ENCODE measurements at regions not wholly inside any gene's neighbourhood (a gene's known extent, or its start where the extent isn't known, plus 50 kb on each side); places are given as distances from the start of the nearest gene placed in this dataset.

DNA sequence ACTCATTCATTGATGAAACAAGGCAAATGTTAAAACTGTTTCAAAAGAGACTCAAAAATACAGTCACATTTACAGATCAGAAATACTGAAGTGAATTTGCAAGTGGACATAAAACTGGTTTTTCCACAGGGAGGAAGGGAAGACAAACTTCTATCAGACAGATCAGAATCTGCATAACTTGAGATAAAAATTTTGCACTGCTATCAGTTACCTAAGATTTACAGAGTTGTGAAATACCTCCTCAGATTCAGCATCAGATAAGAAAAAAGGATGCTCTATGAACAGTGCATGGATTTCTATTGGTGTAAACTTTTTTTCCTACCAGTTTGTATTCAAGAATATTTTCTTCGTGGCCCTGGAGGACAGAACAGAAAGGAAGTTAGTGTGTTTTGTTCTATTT lies 575.4 kb downstream of the RWDD3 start:
- H3K4me3 ChIP-seq, result no peak overlapping the region
- H3K27ac ChIP-seq, result no peak overlapping the region
- WGBS, 10 experiments, result 0 to 95% (median 55%) methylated on average over 1 of the region's 1 CpG; no CpG with 5 or more reads in 1 of the 10 experiments
- peaks cover 0 to 5% of the 10 kb centered on the region in 2 donors for H3K4me1 ChIP-seq (replicated peaks in 1 of 2)
- in situ Hi-C loops (cut with MboI; ENCODE audit: low pct_unique_long_range_greater_than_20kb in 2 of 9, low sequenced_read_pairs in 9 of 9, unreplicated experiment in 9 of 9), result no loop called here
- no peak for ATAC-seq (replicated peaks in 6 of 8)

DNA sequence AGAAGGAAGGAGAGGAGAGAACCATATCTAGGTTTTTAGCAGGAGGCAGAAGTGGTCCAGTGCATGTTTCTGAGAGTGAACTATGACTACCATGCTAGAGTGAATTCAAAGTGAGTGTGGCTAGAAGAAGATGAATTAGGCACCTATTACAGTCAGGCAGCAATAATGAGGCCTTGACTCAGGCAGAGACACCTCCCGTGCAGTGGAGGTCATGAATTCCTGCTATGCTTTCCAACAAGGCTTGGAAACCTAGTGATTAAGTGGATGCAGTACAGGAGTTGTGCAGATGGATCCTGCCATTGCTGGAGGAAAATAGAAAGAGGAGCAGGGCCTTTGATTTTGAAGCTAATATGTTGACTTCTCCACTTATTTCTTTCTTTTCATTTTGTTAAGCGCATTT lies 581.5 kb downstream of the RWDD3 start:
- in situ Hi-C loops (cut with MboI; ENCODE audit: low pct_unique_long_range_greater_than_20kb in 2 of 9, low sequenced_read_pairs in 9 of 9, unreplicated experiment in 9 of 9), result no loop called here
- no peak overlapping the region for H3K27ac ChIP-seq
- peak in 3 of 8 experiments; percentile 42 to 80 (median 67) for ATAC-seq (replicated peaks in 6 of 8)
- peaks cover 0 to 5% of the 10 kb centered on the region in 2 donors for H3K4me1 ChIP-seq (replicated peaks in 1 of 2)
- 0 to 46% (median 19%) methylated on average over 1 to 2 of the region's 2 CpGs for WGBS, 10 experiments
- no peak overlapping the region for H3K4me3 ChIP-seq

DNA sequence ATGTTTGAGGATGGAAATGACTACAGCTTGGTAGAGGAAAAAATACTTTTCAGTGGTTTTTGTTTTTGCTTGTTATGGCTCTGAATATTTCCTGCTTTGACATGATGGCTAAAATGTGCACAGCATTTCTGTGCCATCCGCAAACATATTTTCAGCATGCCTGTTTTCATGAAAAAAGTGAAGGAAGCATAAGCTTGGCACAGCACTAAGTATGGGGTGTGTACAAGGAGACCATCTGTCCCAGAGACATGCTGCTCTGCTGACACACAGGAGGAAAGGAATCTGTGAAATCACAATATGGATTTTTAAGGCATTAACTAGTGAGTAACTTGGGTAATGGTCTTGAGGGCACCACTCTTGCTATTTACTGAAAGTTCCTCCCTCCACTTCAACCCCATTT lies 595.5 kb downstream of the RWDD3 start:
- Histone ChIP-seq H3K27ac (no peak overlapping the region), H3K4me1 (replicated peaks in 1 of 2) (no peaks in the 10 kb centered on the region), H3K4me3 (no peak overlapping the region)
- peak in 2 of 8 experiments; percentile 24 to 35 for ATAC-seq (replicated peaks in 6 of 8)
- in situ Hi-C loops (cut with MboI; ENCODE audit: low pct_unique_long_range_greater_than_20kb in 2 of 9, low sequenced_read_pairs in 9 of 9, unreplicated experiment in 9 of 9), result no loop called here
- 0 to 100% (median 40%) methylated on average over 1 of the region's 1 CpG; no CpG with 5 or more reads in 2 of the 10 experiments for WGBS, 10 experiments

- WGBS, 10 experiments, result 0 to 86% (median 45%) methylated on average over 1 to 2 of the region's 2 CpGs; no CpG with 5 or more reads in 2 of the 10 experiments
- Histone ChIP-seq H3K27ac (no peak overlapping the region), H3K4me3 (no peak overlapping the region), H3K4me1 (replicated peaks in 1 of 2) (no peaks in the 10 kb centered on the region)
- in situ Hi-C loops (cut with MboI; ENCODE audit: low pct_unique_long_range_greater_than_20kb in 2 of 9, low sequenced_read_pairs in 9 of 9, unreplicated experiment in 9 of 9), result no loop called here
- ATAC-seq (replicated peaks in 6 of 8), result no peak
These were observed 598.4 kb downstream of the RWDD3 start for GRCh38 chr1:95832370-95832769.

DNA sequence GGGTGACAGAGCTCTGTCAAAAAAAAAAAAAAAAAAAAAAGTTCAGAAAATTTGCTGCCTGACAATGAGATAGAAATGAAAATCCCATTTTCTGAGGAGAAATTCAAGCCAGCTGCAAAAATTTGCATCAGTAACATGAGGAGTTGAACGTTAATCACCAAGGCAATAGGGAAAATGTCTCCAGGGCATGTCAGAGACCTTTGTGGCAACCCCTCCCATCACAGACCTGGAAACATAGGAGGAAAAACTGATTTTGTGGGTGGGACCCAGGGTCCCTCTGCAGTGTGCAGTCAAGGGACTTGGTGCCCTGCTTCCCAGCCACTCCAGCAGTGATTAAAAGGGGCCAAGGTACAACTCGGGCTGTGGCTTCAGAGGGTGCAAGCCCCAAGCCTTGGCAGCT lies 615.4 kb downstream of the RWDD3 start:
- ATAC-seq (replicated peaks in 6 of 8), result peak in 3 of 8 experiments; percentile 52 to 82 (median 68)
- Histone ChIP-seq H3K4me3 (no peak overlapping the region), H3K27ac (no peak overlapping the region), H3K4me1 (replicated peaks in 1 of 2) (peaks cover 0 to 4% of the 10 kb centered on the region in 2 donors)
- WGBS, 10 experiments, result 0 to 100% (median 42%) methylated on average over 1 to 2 of the region's 2 CpGs; no CpG with 5 or more reads in 2 of the 10 experiments
- in situ Hi-C loops (cut with MboI; ENCODE audit: low pct_unique_long_range_greater_than_20kb in 2 of 9, low sequenced_read_pairs in 9 of 9, unreplicated experiment in 9 of 9), result no loop called here

GRCh38 chr1:95850165-95850649 lies 616.2 kb downstream of the RWDD3 start:
- H3K4me1 ChIP-seq (replicated peaks in 1 of 2), result peaks cover 0 to 4% of the 10 kb centered on the region in 2 donors
- in situ Hi-C loops (cut with MboI; ENCODE audit: low pct_unique_long_range_greater_than_20kb in 2 of 9, low sequenced_read_pairs in 9 of 9, unreplicated experiment in 9 of 9), result no loop called here
- H3K27ac ChIP-seq, result no peak overlapping the region
- ATAC-seq (replicated peaks in 6 of 8), result no peak
- H3K4me3 ChIP-seq, result no peak overlapping the region
- WGBS, 10 experiments, result 80 to 100% (median 83%) methylated on average over 1 of the region's 1 CpG; no CpG with 5 or more reads in 7 of the 10 experiments

DNA sequence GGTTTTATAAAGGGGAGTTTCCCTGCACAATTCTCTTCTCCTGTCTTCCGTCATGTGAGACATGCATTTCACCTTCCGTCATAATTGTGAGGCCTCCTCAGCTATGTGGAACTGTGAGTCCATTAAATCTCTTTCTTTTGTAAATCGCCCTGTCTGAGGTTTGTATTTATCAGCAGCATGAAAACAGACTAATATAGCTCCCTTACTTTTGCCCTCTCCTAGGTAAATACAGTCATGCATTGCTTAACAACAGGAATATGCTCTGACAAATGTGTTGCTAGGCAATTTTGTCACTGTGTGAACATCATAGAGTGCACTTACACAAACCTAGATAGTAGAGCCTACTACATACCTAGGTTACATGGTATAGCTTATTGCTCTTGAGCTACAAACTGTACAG lies 616.8 kb downstream of the RWDD3 start:
- no peak overlapping the region for H3K4me3 ChIP-seq
- ATAC-seq (replicated peaks in 6 of 8), result peak in 4 of 8 experiments; percentile 38 to 90 (median 80)
- WGBS, 10 experiments, result 30 to 100% (median 73%) methylated on average over 1 to 3 of the region's 3 CpGs; no CpG with 5 or more reads in 1 of the 10 experiments
- no peak overlapping the region for H3K27ac ChIP-seq
- peaks cover 0 to 4% of the 10 kb centered on the region in 2 donors for H3K4me1 ChIP-seq (replicated peaks in 1 of 2)
- in situ Hi-C loops (cut with MboI; ENCODE audit: low pct_unique_long_range_greater_than_20kb in 2 of 9, low sequenced_read_pairs in 9 of 9, unreplicated experiment in 9 of 9), result no loop called here

GRCh38 chr1:95852483-95853070 lies 618.6 kb downstream of the RWDD3 start:
- in situ Hi-C loops (cut with MboI; ENCODE audit: low pct_unique_long_range_greater_than_20kb in 2 of 9, low sequenced_read_pairs in 9 of 9, unreplicated experiment in 9 of 9), result no loop called here
- H3K4me1 ChIP-seq (replicated peaks in 1 of 2), result peaks cover 0 to 4% of the 10 kb centered on the region in 2 donors
- H3K4me3 ChIP-seq, result no peak overlapping the region
- no peak overlapping the region for H3K27ac ChIP-seq
- 0 to 87% (median 78%) methylated on average over 2 to 5 of the region's 7 CpGs; no CpG with 5 or more reads in 5 of the 10 experiments for WGBS, 10 experiments
- ATAC-seq (replicated peaks in 6 of 8), result no peak

GRCh38 chr1:95854457-95854856 lies 620.4 kb downstream of the RWDD3 start:
- Histone ChIP-seq H3K4me3 (no peak overlapping the region), H3K27ac (no peak overlapping the region), H3K4me1 (replicated peaks in 1 of 2) (peaks cover 0 to 4% of the 10 kb centered on the region in 2 donors)
- ATAC-seq (replicated peaks in 6 of 8), result no peak
- in situ Hi-C loops (cut with MboI; ENCODE audit: low pct_unique_long_range_greater_than_20kb in 2 of 9, low sequenced_read_pairs in 9 of 9, unreplicated experiment in 9 of 9), result no loop called here
- 64 to 83% (median 74%) methylated on average over 1 to 2 of the region's 4 CpGs; no CpG with 5 or more reads in 6 of the 10 experiments for WGBS, 10 experiments

DNA sequence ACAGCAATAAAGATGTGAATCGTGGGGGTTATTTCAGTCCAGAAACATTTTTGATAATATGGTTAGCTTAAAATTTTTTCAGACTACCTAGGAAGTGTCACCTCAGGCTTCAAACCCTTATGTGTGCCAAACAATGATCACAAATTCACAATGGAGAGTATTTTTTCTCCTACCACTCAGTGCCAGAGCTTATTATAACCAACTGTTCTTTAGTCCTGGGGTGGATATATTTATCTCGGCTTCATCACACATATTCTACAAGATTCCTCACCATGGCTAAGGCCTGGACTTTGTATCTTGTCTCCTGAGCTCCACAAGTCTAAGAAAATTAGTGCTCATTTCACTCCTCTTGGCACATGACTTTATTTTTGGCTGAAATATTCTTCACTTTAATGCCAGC lies 629.1 kb downstream of the RWDD3 start:
- no peak overlapping the region for H3K27ac ChIP-seq
- no peak overlapping the region for H3K4me3 ChIP-seq
- no peak for ATAC-seq (replicated peaks in 6 of 8)
- H3K4me1 ChIP-seq (replicated peaks in 1 of 2), result no peaks in the 10 kb centered on the region
- WGBS, 10 experiments, result 0 to 100% (median 71%) methylated on average over 1 to 2 of the region's 2 CpGs
- in situ Hi-C loops (cut with MboI; ENCODE audit: low pct_unique_long_range_greater_than_20kb in 2 of 9, low sequenced_read_pairs in 9 of 9, unreplicated experiment in 9 of 9), result no loop called here

DNA sequence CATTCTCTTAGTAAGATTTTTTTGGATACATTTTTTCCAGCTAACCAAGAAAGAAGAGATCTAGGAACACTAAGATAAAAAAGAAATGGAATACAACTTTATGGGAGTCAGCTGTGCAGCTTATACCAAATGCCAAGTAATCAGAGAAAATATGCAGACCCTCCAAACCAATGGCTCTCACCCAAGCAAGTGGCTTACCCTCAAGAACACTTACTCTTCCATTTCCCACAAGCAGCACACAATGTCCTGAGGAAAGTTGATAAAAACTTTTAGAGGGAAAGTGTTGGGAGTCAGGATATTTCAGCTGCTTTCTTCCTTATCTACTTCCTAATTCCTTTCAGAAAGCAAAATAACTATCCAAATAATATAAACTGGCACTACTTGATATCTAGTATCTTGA lies 631.8 kb downstream of the RWDD3 start:
- in situ Hi-C loops (cut with MboI; ENCODE audit: low pct_unique_long_range_greater_than_20kb in 2 of 9, low sequenced_read_pairs in 9 of 9, unreplicated experiment in 9 of 9), result no loop called here
- no peak for ATAC-seq (replicated peaks in 6 of 8)
- Histone ChIP-seq H3K27ac (no peak overlapping the region), H3K4me1 (replicated peaks in 1 of 2) (no peaks in the 10 kb centered on the region), H3K4me3 (no peak overlapping the region)

GRCh38 chr1:95876276-95876675 lies 642.3 kb downstream of the RWDD3 start:
- no peak for ATAC-seq (replicated peaks in 6 of 8)
- Histone ChIP-seq H3K27ac (no peak overlapping the region), H3K4me1 (replicated peaks in 1 of 2) (no peaks in the 10 kb centered on the region), H3K4me3 (no peak overlapping the region)
- 9 to 90% (median 72%) methylated on average over 4 to 5 of the region's 5 CpGs for WGBS, 10 experiments
- in situ Hi-C loops (cut with MboI; ENCODE audit: low pct_unique_long_range_greater_than_20kb in 2 of 9, low sequenced_read_pairs in 9 of 9, unreplicated experiment in 9 of 9), result no loop called here

DNA sequence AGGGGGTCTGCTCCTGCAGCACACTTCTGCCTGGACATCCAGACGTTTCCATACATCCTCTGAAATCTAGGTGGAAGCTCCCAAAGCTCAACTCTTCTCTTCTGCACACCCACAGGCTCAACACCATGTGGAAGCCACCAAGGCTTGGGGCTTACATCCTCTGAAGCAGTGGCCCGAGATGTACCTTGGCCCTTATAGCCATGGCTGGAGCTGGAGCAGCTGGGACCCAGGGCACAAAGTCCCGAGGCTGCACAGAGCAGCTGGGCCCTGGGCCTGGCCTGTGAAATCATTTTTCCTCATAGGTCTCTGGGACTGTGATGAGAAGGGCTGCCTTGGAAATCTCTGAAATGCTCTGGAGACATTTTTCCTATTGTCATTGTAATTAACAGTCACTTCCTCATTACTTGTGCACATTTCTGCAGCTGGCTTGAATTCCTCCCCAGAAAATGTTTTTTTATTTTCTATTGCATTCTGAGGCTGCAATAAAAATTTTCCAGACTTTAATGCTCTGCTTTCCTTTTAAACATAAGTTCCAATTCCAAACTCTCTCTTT lies 645.6 kb downstream of the RWDD3 start:
- Histone ChIP-seq H3K4me1 (replicated peaks in 1 of 2) (no peaks in the 10 kb centered on the region), H3K27ac (no peak overlapping the region), H3K4me3 (no peak overlapping the region)
- in situ Hi-C loops (cut with MboI; ENCODE audit: low pct_unique_long_range_greater_than_20kb in 2 of 9, low sequenced_read_pairs in 9 of 9, unreplicated experiment in 9 of 9), result no loop called here
- 27 to 100% (median 80%) methylated on average over 1 to 3 of the region's 3 CpGs; no CpG with 5 or more reads in 3 of the 10 experiments for WGBS, 10 experiments
- no peak for ATAC-seq (replicated peaks in 6 of 8)

- H3K4me1 ChIP-seq (replicated peaks in 1 of 2), result peaks cover 3 to 10% of the 10 kb centered on the region in 2 donors
- in situ Hi-C loops (cut with MboI; ENCODE audit: low pct_unique_long_range_greater_than_20kb in 2 of 9, low sequenced_read_pairs in 9 of 9, unreplicated experiment in 9 of 9), result no loop called here
- peak in 6 of 8 experiments; percentile 21 to 82 (median 60) for ATAC-seq (replicated peaks in 6 of 8)
- no peak overlapping the region for H3K4me3 ChIP-seq
- no peak overlapping the region for H3K27ac ChIP-seq
- WGBS, 10 experiments, result 0 to 27% (median 4%) methylated on average over 3 to 5 of the region's 5 CpGs
These were observed 655.0 kb downstream of the RWDD3 start for GRCh38 chr1:95888941-95889390.

Data from motor neuron (in vitro differentiated cells).